HG03354 (cell line): ENCODE measurements at regions not wholly inside any gene's neighbourhood (a gene's known extent, or its start where the extent isn't known, plus 50 kb on each side); places are given as distances from the start of the nearest gene placed in this dataset.

Source experiments
- ATAC-seq: cut with Tn5 transposase; IDR thresholded peaks from one replicate; pipeline ENCODE4 v1.9.1; 2021; ENCODE audit warnings: mild to moderate bottlenecking; ENCODE audit not compliant: unreplicated experiment, poor library complexity, severe bottlenecking

GRCh38 chr10:10831085-10831484, 186.6 kb upstream of the CELF2 start:
- no peak for ATAC-seq

- ATAC-seq, result no peak
Measured at GRCh38 chr10:10833955-10834354, 183.7 kb upstream of the CELF2 start.

GRCh38 chr10:10844251-10844650, 173.4 kb upstream of the CELF2 start:
- no peak for ATAC-seq

GRCh38 chr10:10845185-10845584, 172.5 kb upstream of the CELF2 start:
- no peak for ATAC-seq

GRCh38 chr10:10845826-10846503, 171.7 kb upstream of the CELF2 start:
- ATAC-seq, result no peak

- no peak for ATAC-seq
Measured at GRCh38 chr10:10846504-10846900, 171.2 kb upstream of the CELF2 start.

GRCh38 chr10:10847387-10847786, 170.3 kb upstream of the CELF2 start:
- ATAC-seq, result no peak

- ATAC-seq, result no peak
Measured at GRCh38 chr10:10848488-10849111, 169.1 kb upstream of the CELF2 start.

GRCh38 chr10:10849306-10849705, 168.4 kb upstream of the CELF2 start:
- no peak for ATAC-seq

- ATAC-seq, result no peak
Measured at GRCh38 chr10:10850214-10850613, 167.5 kb upstream of the CELF2 start.

- ATAC-seq, result no peak
Measured at GRCh38 chr10:10852464-10852863, 165.2 kb upstream of the CELF2 start.

- no peak for ATAC-seq
Measured at GRCh38 chr10:10853954-10854353, 163.7 kb upstream of the CELF2 start.

- ATAC-seq, result peak; percentile 16
Measured at GRCh38 chr10:10854725-10855124, 162.9 kb upstream of the CELF2 start.

- peak; percentile 51 for ATAC-seq
Measured at GRCh38 chr10:10855151-10855581, 162.5 kb upstream of the CELF2 start.

- no peak for ATAC-seq
Measured at GRCh38 chr10:10860455-10860976, 157.2 kb upstream of the CELF2 start.

- ATAC-seq, result no peak
Measured at GRCh38 chr10:10865303-10865702, 152.4 kb upstream of the CELF2 start.

- no peak for ATAC-seq
Measured at GRCh38 chr10:10865913-10866312, 151.8 kb upstream of the CELF2 start.

- peak; percentile 90 for ATAC-seq
Measured at GRCh38 chr10:10869592-10869991, 148.1 kb upstream of the CELF2 start.

- no peak for ATAC-seq
Measured at GRCh38 chr10:10870523-10871241, 147.0 kb upstream of the CELF2 start.

- no peak for ATAC-seq
Measured at GRCh38 chr10:10871352-10871751, 146.3 kb upstream of the CELF2 start.
